Esophagus squamous epithelium (tissue), 4 donors: ENCODE measurements at regions not wholly inside any gene's neighbourhood (a gene's known extent, or its start where the extent isn't known, plus 50 kb on each side); places are given as distances from the start of the nearest gene placed in this dataset.

Experiments used
- POLR2A ChIP-seq, 4 donors: fragments of 450-650 bp; IDR thresholded peaks; one replicate each; pipeline ENCODE4 v1.6.1; 2017; ENCODE audit warnings: antibody characterized with exemption in 4 of 4, mild to moderate bottlenecking in 4 of 4, moderate library complexity in 3 of 4
- TF ChIP-seq, protein P1 (sequence below), 6 experiments: fragments of 450-650 bp in 4 of 6; fragments of 200-600 bp in 2 of 6; sonication (generic) in 2 of 6; IDR thresholded peaks; one replicate each; pipeline ENCODE4 v1.5.1; 2016 to 2019; ENCODE audit warnings: antibody characterized with exemption in 6 of 6, mild to moderate bottlenecking in 4 of 6, moderate library complexity in 4 of 6

- TF ChIP-seq, protein P1, sequence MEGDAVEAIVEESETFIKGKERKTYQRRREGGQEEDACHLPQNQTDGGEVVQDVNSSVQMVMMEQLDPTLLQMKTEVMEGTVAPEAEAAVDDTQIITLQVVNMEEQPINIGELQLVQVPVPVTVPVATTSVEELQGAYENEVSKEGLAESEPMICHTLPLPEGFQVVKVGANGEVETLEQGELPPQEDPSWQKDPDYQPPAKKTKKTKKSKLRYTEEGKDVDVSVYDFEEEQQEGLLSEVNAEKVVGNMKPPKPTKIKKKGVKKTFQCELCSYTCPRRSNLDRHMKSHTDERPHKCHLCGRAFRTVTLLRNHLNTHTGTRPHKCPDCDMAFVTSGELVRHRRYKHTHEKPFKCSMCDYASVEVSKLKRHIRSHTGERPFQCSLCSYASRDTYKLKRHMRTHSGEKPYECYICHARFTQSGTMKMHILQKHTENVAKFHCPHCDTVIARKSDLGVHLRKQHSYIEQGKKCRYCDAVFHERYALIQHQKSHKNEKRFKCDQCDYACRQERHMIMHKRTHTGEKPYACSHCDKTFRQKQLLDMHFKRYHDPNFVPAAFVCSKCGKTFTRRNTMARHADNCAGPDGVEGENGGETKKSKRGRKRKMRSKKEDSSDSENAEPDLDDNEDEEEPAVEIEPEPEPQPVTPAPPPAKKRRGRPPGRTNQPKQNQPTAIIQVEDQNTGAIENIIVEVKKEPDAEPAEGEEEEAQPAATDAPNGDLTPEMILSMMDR (IDR thresholded peaks at IDR 0.05), result no peak
- TF ChIP-seq POLR2A (IDR thresholded peaks at IDR 0.05), result no peak
These were observed 402.2 kb downstream of the NR2F2 start for GRCh38 chr15:96732704-96733103.
